G401.6 (cell line): ENCODE measurements at regions not wholly inside any gene's neighbourhood (a gene's known extent, or its start where the extent isn't known, plus 50 kb on each side); places are given as distances from the start of the nearest gene placed in this dataset.

Experiments
- FAIRE-seq: peaks from 2 replicates; lab custom pipeline; 2012; peaks lifted over from hg19 to GRCh38; lab: Jason Lieb, UNC

GRCh38 chrX:38991656-38992440 is 190.6 kb downstream of the MID1IP1 start:
- FAIRE-seq = no peak

- no peak for FAIRE-seq
These were observed 191.3 kb downstream of the MID1IP1 start for GRCh38 chrX:38992441-38993096.

- FAIRE-seq = no peak
These were observed 192.2 kb downstream of the MID1IP1 start for GRCh38 chrX:38993500-38993899.

GRCh38 chrX:38999099-38999498 is 197.8 kb downstream of the MID1IP1 start:
- FAIRE-seq = no peak

- FAIRE-seq = no peak
These were observed 198.9 kb downstream of the MID1IP1 start for GRCh38 chrX:38999967-39000745.

- no peak for FAIRE-seq
These were observed 199.5 kb downstream of the MID1IP1 start for GRCh38 chrX:39000802-39001201.

GRCh38 chrX:39002466-39002865 is 201.2 kb downstream of the MID1IP1 start:
- FAIRE-seq = no peak

- no peak for FAIRE-seq
These were observed 207.3 kb downstream of the MID1IP1 start for GRCh38 chrX:39008549-39008948.

- no peak for FAIRE-seq
These were observed 210.4 kb downstream of the MID1IP1 start for GRCh38 chrX:39011454-39012221.

GRCh38 chrX:39012621-39013111 is 211.4 kb downstream of the MID1IP1 start:
- no peak for FAIRE-seq

- FAIRE-seq = no peak
These were observed 215.3 kb downstream of the MID1IP1 start for GRCh38 chrX:39016556-39016955.

- FAIRE-seq = no peak
These were observed 215.8 kb downstream of the MID1IP1 start for GRCh38 chrX:39017077-39017476.

GRCh38 chrX:39017716-39018115 is 216.5 kb downstream of the MID1IP1 start:
- FAIRE-seq = no peak

GRCh38 chrX:39018541-39018940 is 217.3 kb downstream of the MID1IP1 start:
- FAIRE-seq = no peak

GRCh38 chrX:39019056-39019455 is 217.8 kb downstream of the MID1IP1 start:
- no peak for FAIRE-seq

GRCh38 chrX:39020051-39020669 is 218.9 kb downstream of the MID1IP1 start:
- FAIRE-seq = no peak

GRCh38 chrX:39022106-39022505 is 220.8 kb downstream of the MID1IP1 start:
- no peak for FAIRE-seq

GRCh38 chrX:39029221-39029620 is 228.0 kb downstream of the MID1IP1 start:
- FAIRE-seq = no peak

GRCh38 chrX:39030636-39031035 is 229.4 kb downstream of the MID1IP1 start:
- no peak for FAIRE-seq

GRCh38 chrX:39039890-39040289 is 238.6 kb downstream of the MID1IP1 start:
- FAIRE-seq = no peak

GRCh38 chrX:39043838-39044550 is 242.7 kb downstream of the MID1IP1 start:
- FAIRE-seq = no peak
